AG10803 (cell line): ENCODE measurements at regions not wholly inside any gene's neighbourhood (a gene's known extent, or its start where the extent isn't known, plus 50 kb on each side); places are given as distances from the start of the nearest gene placed in this dataset.
A peak's percentile ranks its signal among the peaks of the same experiment; 100 is the strongest.
"Not testable (repeated sequence)": the region's sequence is repeated elsewhere in the genome, so short reads cannot be mapped to it uniquely, and the experiment has no call there.

Experiments used
- DNase-seq: peaks from one replicate; pipeline ENCODE4 v3.0.0; 2010; ENCODE audit warnings: low read depth
- H3K4me3 ChIP-seq: 2 replicates; pipeline ENCODE4 v1.5.1; 2011; ENCODE audit warnings: mild to moderate bottlenecking, low read length, control low read depth
- CTCF ChIP-seq: conservative IDR thresholded peaks from 2 replicates; pipeline ENCODE4 v1.5.1; 2011; ENCODE audit warnings: mild to moderate bottlenecking, low read length, control low read depth, inconsistent platforms

GRCh38 chr17:34075076-34075475 is 180.0 kb upstream of the CCL2 start:
- no peak for DNase-seq
- no peak overlapping the region for H3K4me3 ChIP-seq
- no peak for TF ChIP-seq CTCF

- no peak overlapping the region for H3K4me3 ChIP-seq
- TF ChIP-seq CTCF: no peak
- DNase-seq: no peak
Measured at GRCh38 chr17:34076743-34077631, 178.1 kb upstream of the CCL2 start.

GRCh38 chr17:34081269-34081668 is 173.8 kb upstream of the CCL2 start:
- H3K4me3 ChIP-seq: no peak overlapping the region
- DNase-seq: no peak
- peak; percentile 41 for TF ChIP-seq CTCF

GRCh38 chr17:34082404-34082803 is 172.7 kb upstream of the CCL2 start:
- TF ChIP-seq CTCF: no peak
- H3K4me3 ChIP-seq: no peak overlapping the region
- DNase-seq: no peak

GRCh38 chr17:34089042-34089441 is 166.0 kb upstream of the CCL2 start:
- H3K4me3 ChIP-seq, DNase-seq: not testable (repeated sequence)

- no peak for DNase-seq
- TF ChIP-seq CTCF: no peak
Measured at GRCh38 chr17:34090593-34090992, 164.5 kb upstream of the CCL2 start.

GRCh38 chr17:34091975-34092374 is 163.1 kb upstream of the CCL2 start:
- no peak for TF ChIP-seq CTCF
- H3K4me3 ChIP-seq: no peak overlapping the region
- no peak for DNase-seq

More at GRCh38 chr17:34090593-34090992, 164.5 kb upstream of the CCL2 start:
- no peak overlapping the region for H3K4me3 ChIP-seq
